SK-N-SH treated with all-trans-retinoic acid at 6 μM for 48 hours (cell line): ENCODE measurements at regions not wholly inside any gene's neighbourhood (a gene's known extent, or its start where the extent isn't known, plus 50 kb on each side); places are given as distances from the start of the nearest gene placed in this dataset.

Experiments
- ARNTL ChIP-seq: fragments of 450-650 bp; formaldehyde crosslinking; IDR thresholded peaks from 2 replicates; pipeline ENCODE4 v1.5.0; 2020; ENCODE audit warnings: low read depth, mild to moderate bottlenecking, moderate library complexity, borderline replicate concordance
- CREB5 ChIP-seq: fragments of 250-450 bp; sonication (Bioruptor Pico); IDR thresholded peaks from 2 replicates; pipeline ENCODE4 v1.5.1; 2020; ENCODE audit warnings: low read depth, mild to moderate bottlenecking, moderate library complexity
- CSDC2 ChIP-seq: fragments of 250-450 bp; sonication (Bioruptor Pico); IDR thresholded peaks from 2 replicates; pipeline ENCODE4 v1.5.0; 2020; ENCODE audit warnings: mild to moderate bottlenecking, moderate library complexity
- OSR1 ChIP-seq: fragments of 250-450 bp; sonication (Bioruptor Pico); IDR thresholded peaks from 2 replicates; pipeline ENCODE4 v1.8.0; 2022; ENCODE audit warnings: moderate library complexity, mild to moderate bottlenecking, inconsistent platforms
- PATZ1 ChIP-seq: fragments of 250-450 bp; sonication (Bioruptor Pico); IDR thresholded peaks from 2 replicates; pipeline ENCODE4 v1.8.0; 2020; ENCODE audit warnings: mild to moderate bottlenecking, moderate library complexity, borderline replicate concordance
- POU6F1 ChIP-seq: fragments of 250-450 bp; sonication (Bioruptor Pico); IDR thresholded peaks from 2 replicates; pipeline ENCODE4 v1.8.0; 2021; ENCODE audit warnings: low read depth, mild to moderate bottlenecking, moderate library complexity, borderline replicate concordance
- RARB ChIP-seq: fragments of 250-450 bp; sonication (Bioruptor Pico); IDR thresholded peaks from 2 replicates; pipeline ENCODE4 v1.8.0; 2021; ENCODE audit warnings: mild to moderate bottlenecking, moderate library complexity
- SNAI2 ChIP-seq: fragments of 250-450 bp; sonication (Bioruptor Pico); IDR thresholded peaks from 2 replicates; pipeline ENCODE4 v1.5.0; 2020; ENCODE audit warnings: mild to moderate bottlenecking, moderate library complexity
- TSHZ2 ChIP-seq: fragments of 250-450 bp; sonication (Bioruptor Pico); IDR thresholded peaks from 2 replicates; pipeline ENCODE4 v1.5.0; 2020; ENCODE audit warnings: mild to moderate bottlenecking, moderate library complexity
- ZFP3 ChIP-seq: fragments of 250-450 bp; sonication (Bioruptor Pico); IDR thresholded peaks from 2 replicates; pipeline ENCODE4 v1.5.0; 2020; ENCODE audit warnings: mild to moderate bottlenecking, moderate library complexity
- ZFP30 ChIP-seq: fragments of 450-650 bp; formaldehyde crosslinking; IDR thresholded peaks from 2 replicates; pipeline ENCODE4 v1.5.0; 2022; ENCODE audit warnings: mild to moderate bottlenecking, moderate library complexity
- ZNF70 ChIP-seq: fragments of 450-650 bp; formaldehyde crosslinking; IDR thresholded peaks from 2 replicates; pipeline ENCODE4 v1.5.0; 2020; ENCODE audit warnings: mild to moderate bottlenecking, moderate library complexity
- ZNF8 ChIP-seq: fragments of 450-650 bp; formaldehyde crosslinking; IDR thresholded peaks from 2 replicates; pipeline ENCODE4 v1.5.0; 2020; ENCODE audit warnings: mild to moderate bottlenecking, moderate library complexity

GRCh38 chr7:392822-393221, 102.9 kb downstream of the FOXL3 start:
- TF ChIP-seq ZNF8 (CRISPR knock-in tag) = no peak
- TF ChIP-seq TSHZ2 = no peak
- no peak for TF ChIP-seq SNAI2 (CRISPR knock-in tag)
- no peak for TF ChIP-seq POU6F1 (CRISPR knock-in tag)
- TF ChIP-seq ZFP3 (CRISPR knock-in tag) = no peak
- TF ChIP-seq ARNTL (CRISPR knock-in tag) = no peak
- no peak for TF ChIP-seq ZNF70 (CRISPR knock-in tag)
- TF ChIP-seq CREB5 (CRISPR knock-in tag) = no peak
- TF ChIP-seq OSR1 (CRISPR knock-in tag) = no peak
- no peak for TF ChIP-seq ZFP30 (CRISPR knock-in tag)
- TF ChIP-seq PATZ1 (CRISPR knock-in tag) = no peak
- no peak for TF ChIP-seq CSDC2
- TF ChIP-seq RARB (CRISPR knock-in tag) = no peak
